NCI-H2227 (cell line): ENCODE measurements at regions not wholly inside any gene's neighbourhood (a gene's known extent, or its start where the extent isn't known, plus 50 kb on each side); places are given as distances from the start of the nearest gene placed in this dataset.

Experiments used
- DNase-seq: peaks from one replicate; lab custom pipeline; 2025; ENCODE audit not compliant: unreplicated experiment; lab: John Stamatoyannopoulos, UW

DNA sequence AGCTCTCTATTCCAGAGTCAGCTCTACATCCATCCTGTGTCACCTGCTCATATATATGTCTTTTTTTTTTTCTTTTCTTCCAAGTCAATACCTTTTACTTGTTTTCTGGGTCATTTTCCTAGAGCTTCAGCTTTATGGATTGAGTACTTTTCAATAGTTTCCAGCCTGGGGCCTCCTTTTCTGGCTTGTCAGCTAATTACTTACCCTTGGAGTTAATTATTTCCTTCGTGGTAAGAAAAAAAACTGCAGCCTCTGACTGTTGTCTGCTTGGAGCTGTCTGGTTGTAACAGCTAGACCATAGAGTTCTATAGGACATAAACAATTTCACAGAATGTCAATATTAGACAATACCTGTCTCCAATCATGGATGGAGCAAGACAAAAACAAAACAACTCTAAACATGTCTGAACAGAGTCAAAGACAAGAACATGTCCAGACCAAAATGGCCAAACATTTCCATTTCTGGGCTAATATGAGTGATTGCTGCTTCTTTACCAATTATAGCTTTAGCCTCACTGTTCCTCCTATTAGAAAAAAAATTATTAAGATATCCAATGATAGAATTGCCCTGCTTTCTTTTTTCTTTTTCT, 643.1 kb downstream of the SLC4A3 start:
- DNase-seq: no peak

- DNase-seq: no peak
Observed at GRCh38 chr2:220272656-220273055, 645.2 kb downstream of the SLC4A3 start.

DNA sequence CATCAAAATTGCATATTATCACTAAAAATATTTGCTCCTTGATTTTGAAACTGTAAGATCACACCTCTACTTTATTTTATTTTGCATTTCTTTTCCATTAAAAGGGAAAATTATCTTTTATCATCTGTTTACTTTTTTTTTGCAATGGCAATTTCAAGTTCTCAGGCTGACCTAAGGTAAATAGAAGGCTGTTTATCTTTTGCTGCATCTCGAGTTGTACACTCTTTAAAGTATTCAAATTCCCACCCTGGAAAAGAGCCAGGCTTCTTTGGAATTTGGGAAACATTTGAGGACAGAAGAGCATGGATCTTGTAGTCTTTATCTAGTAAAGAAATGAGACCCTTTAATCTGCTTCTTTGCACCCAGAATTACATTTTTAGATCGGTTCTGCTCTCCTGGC, 645.7 kb downstream of the SLC4A3 start:
- no peak for DNase-seq

DNA sequence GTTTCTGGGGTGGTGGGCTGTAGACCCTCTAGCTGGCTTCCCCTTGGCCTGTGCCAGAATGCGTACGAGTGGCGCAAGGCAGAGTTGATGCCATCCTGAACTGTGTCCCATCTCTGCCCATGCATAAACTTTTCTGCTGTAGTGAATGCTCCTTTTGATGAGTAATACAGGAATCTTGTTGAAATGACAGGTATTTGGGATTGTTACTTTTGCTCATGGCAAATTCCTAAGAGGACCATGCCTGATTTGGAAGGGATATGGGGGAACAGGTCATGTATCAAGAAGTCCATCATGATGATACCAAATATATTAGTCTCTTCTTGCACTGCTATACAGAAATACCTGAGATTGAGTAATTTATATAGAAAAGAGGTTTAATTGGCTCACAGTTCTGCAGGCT, 648.0 kb downstream of the SLC4A3 start:
- no peak for DNase-seq

DNA sequence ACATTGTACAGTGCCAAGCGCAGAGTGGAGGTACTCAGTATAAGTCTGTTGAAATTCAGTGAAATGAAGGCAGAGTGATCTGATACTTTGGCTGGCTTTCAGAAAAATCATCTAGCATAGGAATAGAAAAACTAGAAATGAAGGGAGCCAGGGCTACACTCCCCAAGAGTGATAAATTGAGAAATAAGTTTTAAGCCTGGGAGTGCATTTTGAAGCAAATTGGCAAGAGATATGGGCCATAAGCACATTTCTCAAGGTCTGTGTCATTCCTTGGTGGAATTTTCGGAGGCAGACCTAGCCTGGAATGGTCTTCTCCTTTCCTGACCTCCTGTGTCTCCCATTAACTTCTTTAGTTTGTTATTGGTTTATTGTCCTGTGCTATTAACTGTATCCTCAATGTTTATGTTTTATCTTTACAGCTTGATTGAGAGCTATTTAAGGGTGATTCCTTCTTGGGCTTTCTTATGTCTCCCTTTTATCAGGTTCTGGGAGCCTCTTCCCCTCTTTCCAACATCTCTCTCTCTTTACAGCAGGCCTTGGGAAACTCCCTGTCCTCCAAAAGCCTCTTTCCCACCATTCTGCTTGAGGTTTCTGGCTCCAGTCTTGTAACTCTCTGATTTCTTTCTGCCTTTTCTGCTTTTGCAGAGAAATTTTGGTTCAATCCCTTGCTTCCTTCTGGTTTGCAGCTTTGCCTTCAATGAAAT, 649.5 kb downstream of the SLC4A3 start:
- no peak for DNase-seq

DNA sequence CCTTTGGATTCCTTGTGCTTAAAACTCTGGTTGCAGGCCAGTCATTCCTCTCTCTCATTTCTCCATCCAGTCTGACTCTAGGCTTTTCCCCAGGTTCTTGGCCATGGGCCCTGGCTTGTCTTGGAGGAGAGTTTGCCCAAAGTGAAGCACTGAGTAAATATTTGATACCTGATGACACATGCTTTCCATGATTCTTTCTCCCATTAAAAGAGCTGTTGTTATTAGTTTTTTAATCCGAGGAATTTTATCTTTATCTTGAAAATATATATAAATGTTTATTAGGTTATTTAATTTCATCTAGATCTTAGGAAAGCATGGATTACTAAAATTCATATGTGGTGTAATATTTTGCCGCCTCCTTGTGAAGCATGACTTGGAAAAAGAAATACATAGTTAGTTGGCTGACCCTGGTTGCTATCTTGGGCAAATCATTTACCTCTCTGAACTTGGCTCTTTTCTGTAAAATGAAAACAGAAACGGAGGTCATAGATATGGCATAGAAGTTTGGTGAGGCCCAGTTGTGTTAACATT, 650.1 kb downstream of the SLC4A3 start:
- DNase-seq: no peak

- DNase-seq: no peak
Observed at GRCh38 chr2:220278022-220278421, 650.6 kb downstream of the SLC4A3 start.

- DNase-seq: no peak
Observed at GRCh38 chr2:220279372-220279771, 651.9 kb downstream of the SLC4A3 start.

DNA sequence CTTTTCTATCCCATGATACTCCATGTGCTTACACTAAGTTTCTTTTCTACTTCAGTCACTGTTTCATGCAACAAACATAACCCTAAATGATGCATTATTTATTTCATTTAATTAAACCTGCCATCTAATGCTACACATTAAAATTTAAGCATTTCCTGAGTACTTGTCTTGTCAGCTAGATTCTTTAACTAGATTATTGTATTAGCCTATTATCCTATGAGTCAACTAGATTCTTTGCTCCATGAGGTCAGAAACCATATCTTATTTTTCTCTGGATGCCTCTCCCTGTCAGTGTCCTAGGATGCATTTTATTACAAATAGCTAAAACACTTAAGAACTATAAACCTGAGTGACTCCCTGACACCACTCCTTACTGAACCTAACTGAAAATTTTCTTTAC, 652.4 kb downstream of the SLC4A3 start:
- DNase-seq: no peak

- no peak for DNase-seq
Observed at GRCh38 chr2:220280736-220281135, 653.3 kb downstream of the SLC4A3 start.

- DNase-seq: no peak
Observed at GRCh38 chr2:220281771-220282170, 654.3 kb downstream of the SLC4A3 start.

- DNase-seq: no peak
Observed at GRCh38 chr2:220282236-220282635, 654.8 kb downstream of the SLC4A3 start.

- no peak for DNase-seq
Observed at GRCh38 chr2:220293966-220294365, 666.5 kb downstream of the SLC4A3 start.

DNA sequence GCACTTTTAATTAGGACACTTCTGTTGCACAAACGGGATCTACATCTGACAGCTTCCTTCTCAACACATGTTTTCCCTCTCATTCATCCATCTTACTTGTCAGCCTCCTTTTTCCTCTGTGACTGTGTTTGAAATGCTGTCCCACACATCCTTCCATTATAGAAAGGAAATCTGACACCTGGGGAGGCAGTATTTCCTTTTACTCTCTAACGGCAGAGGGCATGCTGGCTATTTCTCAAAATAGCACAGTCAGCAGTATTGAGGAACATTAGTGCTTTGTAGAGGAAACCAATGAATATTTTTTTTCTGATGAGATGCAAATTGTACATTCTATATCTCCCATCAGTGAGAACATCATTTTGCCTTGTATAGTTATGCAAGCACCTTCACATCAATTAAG, 668.7 kb downstream of the SLC4A3 start:
- no peak for DNase-seq

DNA sequence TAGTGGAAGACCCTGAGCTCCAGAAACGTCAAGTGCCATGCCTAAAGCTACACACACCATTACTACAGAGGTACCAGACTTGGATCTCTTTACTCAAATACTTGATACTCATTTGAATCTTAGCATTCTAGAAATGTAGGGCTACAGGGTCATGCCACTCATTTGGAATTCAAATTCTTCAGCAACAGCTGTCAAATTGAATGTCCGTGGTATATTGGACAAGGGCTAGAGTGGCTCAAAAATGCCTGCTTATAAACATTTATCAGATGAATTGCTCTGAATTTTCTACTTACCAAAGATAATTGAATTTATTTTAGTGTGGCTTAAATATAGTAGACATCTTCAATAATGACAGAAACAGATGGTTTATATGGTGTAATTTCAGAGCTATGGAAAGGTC, 669.7 kb downstream of the SLC4A3 start:
- DNase-seq: no peak

DNA sequence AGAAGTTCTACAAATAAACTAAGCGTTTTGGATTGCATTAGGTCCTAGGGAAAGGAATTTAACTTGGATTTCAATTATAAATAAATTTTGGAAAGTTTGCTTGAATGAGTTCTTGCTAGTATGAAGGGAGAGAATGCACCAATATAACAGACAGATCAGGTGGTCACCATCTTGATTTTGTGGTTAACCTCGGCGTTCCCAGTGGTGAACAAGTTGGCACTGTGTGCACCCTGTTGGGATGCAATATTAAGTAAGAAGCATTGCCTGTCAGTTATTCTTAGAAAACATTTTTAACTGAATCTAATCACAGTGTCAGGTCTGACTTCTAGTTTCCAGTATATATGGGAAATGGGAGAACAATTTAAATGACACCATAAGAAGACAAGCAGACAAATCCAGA, 673.4 kb downstream of the SLC4A3 start:
- no peak for DNase-seq

DNA sequence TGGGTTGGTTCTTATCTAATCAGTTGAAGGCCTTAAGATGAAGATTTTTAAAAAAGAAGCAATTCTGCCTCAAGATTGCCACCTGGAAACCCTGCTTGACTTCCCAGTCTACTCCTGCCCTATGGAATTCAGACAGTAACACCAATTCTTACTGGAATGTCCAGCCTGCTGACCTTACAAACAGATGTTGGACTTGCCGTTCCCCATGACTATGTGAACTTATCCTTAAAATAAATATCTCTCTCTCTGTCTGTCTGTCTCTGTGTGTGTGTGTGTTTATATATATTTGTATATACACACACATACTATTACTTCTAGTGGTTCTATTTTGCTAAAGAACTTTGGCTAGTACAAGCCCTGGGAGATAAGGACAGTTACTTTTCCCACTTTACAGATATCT, 675.3 kb downstream of the SLC4A3 start:
- no peak for DNase-seq

GRCh38 chr2:220309215-220309614, 681.8 kb downstream of the SLC4A3 start:
- no peak for DNase-seq

DNA sequence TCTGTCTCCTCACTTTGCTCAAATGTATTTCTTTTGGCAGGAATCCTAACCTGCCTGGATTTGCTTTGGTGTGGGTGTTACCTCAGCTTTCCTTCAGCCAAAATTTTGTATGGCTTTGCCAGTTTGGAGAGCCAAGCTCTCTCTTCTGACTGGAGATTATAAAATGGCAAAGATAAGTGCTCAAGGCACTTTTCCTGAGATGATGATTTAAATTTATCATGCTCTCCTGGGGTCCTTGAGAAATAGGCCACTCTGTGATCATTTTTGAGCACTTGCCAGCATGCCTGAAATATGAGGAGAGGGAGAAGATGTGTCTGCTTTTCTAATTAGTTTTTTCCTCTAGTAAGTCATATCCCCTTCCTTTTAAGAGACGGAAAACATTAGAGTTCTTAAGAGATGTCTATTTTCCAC, 683.0 kb downstream of the SLC4A3 start:
- no peak for DNase-seq

- DNase-seq: no peak
Observed at GRCh38 chr2:220315098-220315823, 687.8 kb downstream of the SLC4A3 start.

DNA sequence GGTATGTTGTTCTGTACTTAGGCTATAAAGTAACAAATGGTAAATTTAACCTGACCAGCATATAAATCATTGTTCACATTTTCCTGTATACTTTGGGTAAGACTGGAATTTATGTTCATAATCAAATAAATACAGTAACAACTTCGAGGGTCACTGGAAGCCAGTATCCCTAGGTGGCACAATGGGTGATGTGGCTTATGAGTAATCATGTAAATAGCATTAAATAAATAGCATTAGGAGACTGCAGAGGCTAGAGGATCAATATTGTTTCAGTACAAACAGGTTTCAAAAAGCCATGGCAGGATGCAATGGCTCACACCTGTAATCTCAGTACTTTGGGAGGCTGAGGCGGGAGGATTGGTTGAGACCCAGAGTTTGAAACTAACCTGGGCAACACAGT, 690.6 kb downstream of the SLC4A3 start:
- no peak for DNase-seq

DNA sequence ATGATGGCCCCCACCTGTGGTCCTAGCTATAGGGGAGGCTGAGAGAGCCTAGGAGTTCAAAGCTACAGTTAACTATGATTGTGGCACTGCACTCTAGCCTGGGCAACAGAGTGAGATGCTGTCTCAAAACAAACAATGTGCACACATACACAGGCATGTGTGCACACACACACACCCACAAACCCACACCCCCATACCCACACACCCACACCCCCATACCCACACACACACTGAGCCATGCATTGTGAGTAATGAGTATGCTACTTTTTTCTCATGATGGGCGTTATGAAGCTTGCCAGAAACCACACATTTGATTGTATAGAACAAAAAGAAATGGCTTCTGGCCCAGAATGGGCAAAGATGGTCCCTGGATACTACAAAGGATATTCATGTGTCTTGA, 691.1 kb downstream of the SLC4A3 start:
- DNase-seq: no peak
